IMR-90 (cell line): ENCODE measurements at regions not wholly inside any gene's neighbourhood (a gene's known extent, or its start where the extent isn't known, plus 50 kb on each side); places are given as distances from the start of the nearest gene placed in this dataset.
A peak's percentile ranks its signal among the peaks of the same experiment; 100 is the strongest.

Experiments
- ATAC-seq: fragments of 200-7000 bp; cut with Tn5 transposase; 2 replicates; pipeline ENCODE4 v1.9.1; 2020; ENCODE audit warnings: low read depth, mild to moderate bottlenecking, moderate library complexity
- BruUV-seq: library from RNA; stranded (reverse); fragments of 400-500 nt; replicated peaks from 2 replicates; lab custom pipeline; 2021; lab: Mats Ljungman, UMichigan
- CTCF ChIA-PET: fragments of 300-600 bp; formaldehyde crosslinking; extraction: SDS; loops from one replicate; lab custom pipeline; 2021; ENCODE audit warnings: antibody characterized with exemption; lab: Yijun Ruan, JAX
- POLR2A ChIA-PET: fragments of 300-600 bp; sonication (Branson Sonifier 250); formaldehyde crosslinking; loops from one replicate; lab custom pipeline; 2022; ENCODE audit warnings: antibody characterized with exemption; ENCODE audit not compliant: unreplicated experiment; lab: Charles Lee
- DNase-seq: peaks from one replicate; pipeline ENCODE4 v3.0.0; 2013
- H2AFZ ChIP-seq: replicated peaks from 2 replicates; pipeline ENCODE3; 2013; ENCODE audit warnings: low read length, mild to moderate bottlenecking; ENCODE audit not compliant: poor library complexity
- H2AK5ac ChIP-seq: 2 replicates; pipeline ENCODE4 v1.6.1; 2013; ENCODE audit warnings: low read depth, low read length, inconsistent platforms
- H2AK9ac ChIP-seq: replicated peaks from 2 replicates; pipeline ENCODE3; 2013; ENCODE audit warnings: mild to moderate bottlenecking, low read depth, low read length, moderate library complexity; ENCODE audit not compliant: poor library complexity
- H2BK120ac ChIP-seq: 2 replicates; pipeline ENCODE4 v1.6.1; 2013; ENCODE audit warnings: low read depth, low read length, inconsistent platforms
- H2BK15ac ChIP-seq: 3 replicates; pipeline ENCODE4 v1.6.1; 2013; ENCODE audit warnings: low read depth, low read length, inconsistent platforms
- H2BK20ac ChIP-seq: 2 replicates; pipeline ENCODE4 v1.6.1; 2013; ENCODE audit warnings: low read depth, mild to moderate bottlenecking, inconsistent platforms, low read length, moderate library complexity
- H2BK5ac ChIP-seq: 2 replicates; pipeline ENCODE4 v1.6.1; 2013; ENCODE audit warnings: mild to moderate bottlenecking, low read depth, low read length, inconsistent platforms; ENCODE audit not compliant: poor library complexity, severe bottlenecking
- H3K14ac ChIP-seq: replicated peaks from 2 replicates; pipeline ENCODE4 v1.6.1; 2013; ENCODE audit warnings: low read depth, low read length, inconsistent platforms
- H3K18ac ChIP-seq: 2 replicates; pipeline ENCODE4 v1.6.1; 2013; ENCODE audit warnings: low read depth, low read length, control low read depth
- H3K23ac ChIP-seq: 2 replicates; pipeline ENCODE4 v1.6.1; 2013; ENCODE audit warnings: low read depth, low read length, inconsistent platforms
- H3K27ac ChIP-seq: 2 replicates; pipeline ENCODE4 v1.5.1; 2013; ENCODE audit warnings: mild to moderate bottlenecking, control low read depth, low read length; ENCODE audit not compliant: insufficient read depth
- H3K27me3 ChIP-seq: 2 replicates; pipeline ENCODE4 v1.6.1; 2013; ENCODE audit warnings: low read length; ENCODE audit not compliant: control insufficient read depth, insufficient read depth
- H3K36me3 ChIP-seq: 2 replicates; pipeline ENCODE4 v1.6.1; 2013; ENCODE audit warnings: low read length, mixed read lengths; ENCODE audit not compliant: control insufficient read depth, insufficient read depth
- H3K4ac ChIP-seq: 2 replicates; pipeline ENCODE4 v1.6.1; 2013; ENCODE audit warnings: low read depth, low read length, inconsistent platforms
- H3K4me1 ChIP-seq: 2 replicates; pipeline ENCODE4 v1.6.1; 2013; ENCODE audit warnings: low read length, mixed read lengths; ENCODE audit not compliant: control insufficient read depth, insufficient read depth
- H3K4me2 ChIP-seq: 2 replicates; pipeline ENCODE4 v1.6.1; 2013; ENCODE audit warnings: low read depth, mild to moderate bottlenecking, control low read depth, low read length, moderate library complexity
- H3K4me3 ChIP-seq: 2 replicates; pipeline ENCODE4 v1.5.1; 2013; ENCODE audit warnings: low read depth, mild to moderate bottlenecking, control low read depth, low read length, moderate library complexity; ENCODE audit not compliant: insufficient read depth
- H3K56ac ChIP-seq: 2 replicates; pipeline ENCODE4 v1.6.1; 2013; ENCODE audit warnings: low read length, inconsistent platforms; ENCODE audit not compliant: insufficient read depth; ENCODE audit errors: extremely low read depth
- H3K79me1 ChIP-seq, 2 experiments: 2 replicates each; pipeline ENCODE4 v1.6.1; 2013; ENCODE audit warnings: low read length in 2 of 2, inconsistent platforms in 1 of 2, low read depth in 1 of 2
- H3K9ac ChIP-seq: 2 replicates; pipeline ENCODE4 v1.6.1; 2013; ENCODE audit warnings: low read depth, low read length, control low read depth
- H3K9me1 ChIP-seq: 2 replicates; pipeline ENCODE4 v1.6.1; 2013; ENCODE audit warnings: low read length, inconsistent platforms; ENCODE audit not compliant: insufficient read depth
- H3K9me3 ChIP-seq: 2 replicates; pipeline ENCODE4 v1.6.1; 2013; ENCODE audit warnings: low read length; ENCODE audit not compliant: control insufficient read depth, insufficient read depth
- H4K20me1 ChIP-seq: 2 replicates; pipeline ENCODE4 v1.6.1; 2013; ENCODE audit warnings: low read length, inconsistent platforms; ENCODE audit not compliant: insufficient read depth
- H4K5ac ChIP-seq: 2 replicates; pipeline ENCODE4 v1.6.1; 2013; ENCODE audit warnings: mild to moderate bottlenecking, low read depth, low read length, control low read depth
- H4K8ac ChIP-seq, 2 experiments: 2 replicates each; pipeline ENCODE4 v1.6.1; 2013; ENCODE audit warnings: low read depth in 2 of 2, low read length in 2 of 2, control low read depth in 1 of 2, inconsistent platforms in 1 of 2
- H4K91ac ChIP-seq: 2 replicates; pipeline ENCODE4 v1.6.1; 2013; ENCODE audit warnings: low read depth, low read length, inconsistent platforms; ENCODE audit not compliant: insufficient read depth
- CEBPB ChIP-seq: IDR thresholded peaks from 2 replicates; pipeline ENCODE4 v1.6.1; 2012; ENCODE audit warnings: low read depth, low read length, improper control_type of control experiment
- CHD1 ChIP-seq: IDR thresholded peaks from 2 replicates; pipeline ENCODE4 v1.6.1; 2012; ENCODE audit warnings: low read depth, low read length, improper control_type of control experiment
- MAFK ChIP-seq: IDR thresholded peaks from 2 replicates; pipeline ENCODE4 v1.6.1; 2012; ENCODE audit warnings: low read depth, low read length, improper control_type of control experiment
- RCOR1 ChIP-seq: IDR thresholded peaks from 2 replicates; pipeline ENCODE4 v1.6.1; 2012; ENCODE audit warnings: mild to moderate bottlenecking, low read length, improper control_type of control experiment; ENCODE audit not compliant: insufficient replicate concordance
- WGBS, 2 experiments: methylation state at CpG; one replicate each; pipeline versions ENCODE4 v1.1.5 to v1.1.7; 2013; ENCODE audit warnings: missing lambda C conversion rate in 2 of 2; ENCODE audit not compliant: insufficient read length in 1 of 2; ENCODE audit errors: extremely low coverage in 2 of 2; 5-methylcytosine and 5-hydroxymethylcytosine counted together
- dilution Hi-C: fragments of 300-500 bp; cut with HindIII; formaldehyde crosslinking; loops from one replicate; pipeline ENCODE4 v1.14.3; 2018; ENCODE audit warnings: low sequenced_read_pairs; ENCODE audit not compliant: unreplicated experiment
- in situ Hi-C: fragments of 300-500 bp; cut with MboI; formaldehyde crosslinking; loops from 3 replicates; pipeline ENCODE4 v1.14.3; 2019; ENCODE audit warnings: low sequenced_read_pairs, inconsistent platforms, mixed read lengths
- intact Hi-C: fragments of 100-400 bp; cut with micrococcal nuclease; formaldehyde crosslinking; loops from 2 replicates; pipeline ENCODE4 v1.10.0; 2022
- TF ChIP-seq, protein P1 (sequence below): conservative IDR thresholded peaks from 2 replicates; pipeline ENCODE4 v1.5.1; 2012; ENCODE audit warnings: mild to moderate bottlenecking, low read depth, low read length, improper control_type of control experiment
- TF ChIP-seq, protein P2 (sequence below): fragments of 150-350 bp; IDR thresholded peaks from 2 replicates; pipeline ENCODE4 v1.6.1; 2017; ENCODE audit warnings: mild to moderate bottlenecking, antibody characterized with exemption, low read length, low read depth

DNA sequence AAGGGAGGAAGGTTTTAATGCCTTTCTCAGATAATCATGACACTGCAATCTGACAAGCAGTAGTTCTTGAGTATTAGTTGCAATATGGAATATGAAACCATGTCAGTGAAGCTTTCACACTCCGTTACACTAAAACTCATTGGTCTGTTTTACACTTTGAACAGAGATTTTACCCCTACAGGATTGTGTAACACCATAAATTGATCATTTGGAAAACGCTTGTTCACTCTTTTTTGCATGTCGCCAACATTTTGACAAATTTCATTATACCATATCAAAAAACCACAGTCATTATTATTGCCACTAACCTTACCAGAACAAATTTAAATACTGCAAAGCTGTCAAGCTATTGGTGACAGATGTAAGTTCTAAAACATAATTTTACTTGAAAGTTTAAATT lies 404.8 kb upstream of the THBS1 start:
- TF ChIP-seq CEBPB (0 out of 2 replicates have a peak, but pooled peaks have one; percentile 34), RCOR1 (no peak), CHD1 (no peak), MAFK (no peak)
- TF ChIP-seq, protein P1, sequence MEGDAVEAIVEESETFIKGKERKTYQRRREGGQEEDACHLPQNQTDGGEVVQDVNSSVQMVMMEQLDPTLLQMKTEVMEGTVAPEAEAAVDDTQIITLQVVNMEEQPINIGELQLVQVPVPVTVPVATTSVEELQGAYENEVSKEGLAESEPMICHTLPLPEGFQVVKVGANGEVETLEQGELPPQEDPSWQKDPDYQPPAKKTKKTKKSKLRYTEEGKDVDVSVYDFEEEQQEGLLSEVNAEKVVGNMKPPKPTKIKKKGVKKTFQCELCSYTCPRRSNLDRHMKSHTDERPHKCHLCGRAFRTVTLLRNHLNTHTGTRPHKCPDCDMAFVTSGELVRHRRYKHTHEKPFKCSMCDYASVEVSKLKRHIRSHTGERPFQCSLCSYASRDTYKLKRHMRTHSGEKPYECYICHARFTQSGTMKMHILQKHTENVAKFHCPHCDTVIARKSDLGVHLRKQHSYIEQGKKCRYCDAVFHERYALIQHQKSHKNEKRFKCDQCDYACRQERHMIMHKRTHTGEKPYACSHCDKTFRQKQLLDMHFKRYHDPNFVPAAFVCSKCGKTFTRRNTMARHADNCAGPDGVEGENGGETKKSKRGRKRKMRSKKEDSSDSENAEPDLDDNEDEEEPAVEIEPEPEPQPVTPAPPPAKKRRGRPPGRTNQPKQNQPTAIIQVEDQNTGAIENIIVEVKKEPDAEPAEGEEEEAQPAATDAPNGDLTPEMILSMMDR, result no peak
- TF ChIP-seq, protein P2, sequence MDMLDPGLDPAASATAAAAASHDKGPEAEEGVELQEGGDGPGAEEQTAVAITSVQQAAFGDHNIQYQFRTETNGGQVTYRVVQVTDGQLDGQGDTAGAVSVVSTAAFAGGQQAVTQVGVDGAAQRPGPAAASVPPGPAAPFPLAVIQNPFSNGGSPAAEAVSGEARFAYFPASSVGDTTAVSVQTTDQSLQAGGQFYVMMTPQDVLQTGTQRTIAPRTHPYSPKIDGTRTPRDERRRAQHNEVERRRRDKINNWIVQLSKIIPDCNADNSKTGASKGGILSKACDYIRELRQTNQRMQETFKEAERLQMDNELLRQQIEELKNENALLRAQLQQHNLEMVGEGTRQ, result no peak
- Histone ChIP-seq H4K5ac (no peak overlapping the region; the same call in 1 of the 2 replicates), H3K4me1 (peaks cover 27% of the 10 kb centered on the region), H3K4me3 (no peak overlapping the region), H3K9me1 (peaks cover 27% of the 10 kb centered on the region), H2BK20ac (peak overlapping the region; percentile 30; the same call in 1 of the 2 replicates), H2AFZ (no peak overlapping the region), H3K23ac (no peak overlapping the region), H3K14ac (no peak overlapping the region), H3K18ac (peak overlapping the region; percentile 20; the same call in 1 of the 2 replicates), H3K9me3 (no peaks in the 10 kb centered on the region), H3K36me3 (no peaks in the 10 kb centered on the region), H2BK15ac (peak overlapping the region; percentile 18; the same call in 1 of the 3 replicates), H3K56ac (no peak overlapping the region), H2AK9ac (no peak overlapping the region), H3K27ac (no peak overlapping the region), H3K4ac (no peak overlapping the region), H3K9ac (no peak overlapping the region), H3K79me1 (peaks cover 8 to 28% of the 10 kb centered on the region in 2 experiments; a peak in 3 of 4 replicates), H3K27me3 (no peaks in the 10 kb centered on the region), H2BK120ac (peak overlapping the region; percentile 31), H4K8ac (no peak overlapping the region), H3K4me2 (no peak overlapping the region), H4K20me1 (no peaks in the 10 kb centered on the region), H2AK5ac (no peak overlapping the region), H2BK5ac (no peak overlapping the region), H4K91ac (no peak overlapping the region)
- ATAC-seq (no peak), DNase-seq (no peak)
- intact Hi-C loops (loop anchor here (10.0 kb wide), 2 partner anchors 509 to 579 kb away; no protein-coding TSS in a partner anchor), in situ Hi-C loops (loop anchor here (10.0 kb wide), 1 partner anchor 299 kb away; no protein-coding TSS in a partner anchor), dilution Hi-C loops (no loop called here)
- ChIA-PET CTCF (interaction anchor here (0.7 to 1.0 kb wide), 2 partner anchors 125 to 403 kb away, joined by 3 read pairs; no protein-coding TSS in a partner anchor), POLR2A (no interaction called here)
- no TSS peak for BruUV-seq
- no CpG with 5 or more reads among the region's 3 CpGs for WGBS, 2 experiments
